ENCODE measurements at regions not wholly inside any gene's neighbourhood (a gene's known extent, or its start where the extent isn't known, plus 50 kb on each side); places are given as distances from the start of the nearest gene placed in this dataset.

DNA sequence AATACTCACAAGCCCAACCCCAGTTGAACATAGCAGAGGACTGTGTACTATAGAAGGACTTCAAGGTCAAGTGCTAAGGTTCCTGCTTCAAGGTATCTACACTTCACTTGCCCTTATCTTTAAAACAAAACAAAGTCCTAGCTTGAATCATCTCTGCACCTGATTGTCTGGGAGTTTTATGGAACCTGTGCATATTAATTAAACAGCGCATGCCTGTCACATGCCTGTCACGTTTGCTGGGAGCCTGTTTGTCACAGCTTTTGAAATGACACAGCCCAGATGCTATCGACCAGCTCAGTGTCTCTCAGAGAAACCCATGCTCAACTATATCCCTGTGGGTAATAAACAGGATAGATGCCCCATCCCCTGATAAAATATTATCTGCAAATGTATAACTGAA is 476.0 kb downstream of the ZSWIM6 start:
- peak; percentile 6 for DNase-seq
- no peaks in the 10 kb centered on the region for H3F3A ChIP-seq (replicated peaks; ENCODE audit: insufficient read depth)

GRCh38 chr5:61808909-61809308 is 476.9 kb downstream of the ZSWIM6 start:
- 80% methylated on average over 9 of the region's 9 CpGs for WGBS (ENCODE audit: low lambda C conversion rate)
- peaks cover 0 to 12% of the 10 kb centered on the region in 2 experiments; a peak in 1 of 4 replicates for H3K4me1 ChIP-seq (ENCODE audit: control insufficient read depth in 1 of 2, insufficient read depth in 2 of 2, low read depth in 1 of 2, low read length in 1 of 2)
- no peaks in the 10 kb centered on the region for H3K36me3 ChIP-seq (replicated peaks in 1 of 2; ENCODE audit: control insufficient read depth in 1 of 2, insufficient read depth in 2 of 2, low read length in 1 of 2)
- H3K27me3 ChIP-seq (ENCODE audit: insufficient read depth) = no peaks in the 10 kb centered on the region; the same call in 1 of the 2 replicates
- H3K79me2 ChIP-seq (ENCODE audit: insufficient read depth) = no peaks in the 10 kb centered on the region
- H3K9me2 ChIP-seq = no peaks in the 10 kb centered on the region
- H2AFZ ChIP-seq (ENCODE audit: low read depth) = no peak overlapping the region
- no peak overlapping the region for H3K4me2 ChIP-seq
- H3K9me3 ChIP-seq = no peaks in the 10 kb centered on the region
- no peak for TF ChIP-seq SIN3A (IDR thresholded peaks at IDR 0.05; ENCODE audit: borderline replicate concordance, low read depth, low read length)
- TF ChIP-seq, protein P1, sequence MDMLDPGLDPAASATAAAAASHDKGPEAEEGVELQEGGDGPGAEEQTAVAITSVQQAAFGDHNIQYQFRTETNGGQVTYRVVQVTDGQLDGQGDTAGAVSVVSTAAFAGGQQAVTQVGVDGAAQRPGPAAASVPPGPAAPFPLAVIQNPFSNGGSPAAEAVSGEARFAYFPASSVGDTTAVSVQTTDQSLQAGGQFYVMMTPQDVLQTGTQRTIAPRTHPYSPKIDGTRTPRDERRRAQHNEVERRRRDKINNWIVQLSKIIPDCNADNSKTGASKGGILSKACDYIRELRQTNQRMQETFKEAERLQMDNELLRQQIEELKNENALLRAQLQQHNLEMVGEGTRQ (IDR thresholded peaks at IDR 0.05; ENCODE audit: borderline replicate concordance, low read depth, low read length) = no peak
- TF ChIP-seq FOXM1 (IDR thresholded peaks at IDR 0.05; ENCODE audit: low read depth) = no peak
- TF ChIP-seq RXRA (IDR thresholded peaks at IDR 0.05; ENCODE audit: borderline replicate concordance, low read depth) = no peak
- no peak for TF ChIP-seq SMC3 (IDR thresholded peaks at IDR 0.05; ENCODE audit: low read depth, low read length)
- ChIA-PET CTCF (interaction anchor here (1.3 to 1.5 kb wide), 2 partner anchors 9 to 753 kb away, joined by 3 read pairs; no protein-coding TSS in a partner anchor), POLR2A (no interaction called here)
- no peak overlapping the region for H3K27ac ChIP-seq (ENCODE audit: low read depth in 2 of 2, low read length in 1 of 2)
- no peak overlapping the region for H3K4me3 ChIP-seq (ENCODE audit: low read depth in 2 of 2, low read length in 1 of 2)
- H4K20me1 ChIP-seq (ENCODE audit: insufficient read depth) = no peaks in the 10 kb centered on the region
- H3F3A ChIP-seq (replicated peaks; ENCODE audit: insufficient read depth) = no peaks in the 10 kb centered on the region
- DNase-seq = no peak
- no peak overlapping the region for H3K9ac ChIP-seq

More for the DNA sequence above, 476.0 kb downstream of the ZSWIM6 start:
- H3K4me3 ChIP-seq (ENCODE audit: low read depth in 2 of 2, low read length in 1 of 2) = no peak overlapping the region
- H3K79me2 ChIP-seq (ENCODE audit: insufficient read depth) = no peaks in the 10 kb centered on the region
- POLR2A ChIA-PET = no interaction called here
- no peak overlapping the region for H3K4me2 ChIP-seq
- no peak for TF ChIP-seq IRF3 (IDR thresholded peaks at IDR 0.05; ENCODE audit: low read depth, low read length)
- no peak for TF ChIP-seq NFIC (IDR thresholded peaks at IDR 0.05; ENCODE audit: borderline replicate concordance)
- TF ChIP-seq REST (IDR thresholded peaks at IDR 0.05; ENCODE audit: low read depth, low read length) = no peak
- no peak for TF ChIP-seq RFX5 (IDR thresholded peaks at IDR 0.05; ENCODE audit: low read length)
- TF ChIP-seq RAD21 (IDR thresholded peaks at IDR 0.05; ENCODE audit: low read length) = no peak
- H3K4me1 ChIP-seq (ENCODE audit: control insufficient read depth in 1 of 2, insufficient read depth in 2 of 2, low read depth in 1 of 2, low read length in 1 of 2) = peaks cover 0 to 12% of the 10 kb centered on the region in 2 experiments; a peak in 1 of 4 replicates
- H3K9me3 ChIP-seq = no peaks in the 10 kb centered on the region
- H3K36me3 ChIP-seq (replicated peaks in 1 of 2; ENCODE audit: control insufficient read depth in 1 of 2, insufficient read depth in 2 of 2, low read length in 1 of 2) = no peaks in the 10 kb centered on the region
- H3K27me3 ChIP-seq (ENCODE audit: insufficient read depth) = no peaks in the 10 kb centered on the region; the same call in 1 of the 2 replicates
- H3K27ac ChIP-seq (ENCODE audit: low read depth in 2 of 2, low read length in 1 of 2) = no peak overlapping the region
- no peaks in the 10 kb centered on the region for H4K20me1 ChIP-seq (ENCODE audit: insufficient read depth)
- WGBS (ENCODE audit: low lambda C conversion rate) = 38% methylated on average over 3 of the region's 3 CpGs
- no peaks in the 10 kb centered on the region for H3K9me2 ChIP-seq
- no peak overlapping the region for H2AFZ ChIP-seq (ENCODE audit: low read depth)
- CTCF ChIA-PET = interaction anchor here (1.3 to 2.0 kb wide), 3 partner anchors 10 to 752 kb away, joined by 3 to 9 read pairs (median 4); no protein-coding TSS in a partner anchor
- no peak overlapping the region for H3K9ac ChIP-seq
